GM12878 (cell line): ENCODE measurements at regions not wholly inside any gene's neighbourhood (a gene's known extent, or its start where the extent isn't known, plus 50 kb on each side); places are given as distances from the start of the nearest gene placed in this dataset.

Experiments
- CEBPB ChIP-seq, 2 experiments: fragments of 150-350 bp in 1 of 2; IDR thresholded peaks; 2 replicates each; pipeline ENCODE4 v1.6.1; 2012 to 2014; ENCODE audit warnings: low read depth in 2 of 2, low read length in 2 of 2, borderline replicate concordance in 1 of 2, inconsistent platforms in 1 of 2
- GABPA ChIP-seq: IDR thresholded peaks from 2 replicates; pipeline ENCODE4 v1.6.1; 2014; ENCODE audit warnings: antibody characterized with exemption, low read depth, mild to moderate bottlenecking, inconsistent platforms
- MTA3 ChIP-seq: IDR thresholded peaks from 2 replicates; pipeline ENCODE4 v1.6.1; 2012; ENCODE audit warnings: low read length, inconsistent platforms, borderline replicate concordance
- POLR2A ChIP-seq: IDR thresholded peaks from 2 replicates; pipeline ENCODE4 v1.6.1; 2011; ENCODE audit warnings: low read depth, mild to moderate bottlenecking, low read length
- POLR2AphosphoS5 ChIP-seq: IDR thresholded peaks from 2 replicates; pipeline ENCODE4 v1.6.1; 2011; ENCODE audit warnings: mild to moderate bottlenecking, low read length, inconsistent platforms
- RCOR1 ChIP-seq: conservative IDR thresholded peaks from 2 replicates; pipeline ENCODE4 v1.6.1; 2012; ENCODE audit warnings: low read depth, low read length, improper control_type of control experiment
- TF ChIP-seq, protein P1 (sequence below), 3 experiments: IDR thresholded peaks in 2 of 3; conservative IDR thresholded peaks in 1 of 3; 2 replicates each; pipeline ENCODE4 v1.5.1; 2011; ENCODE audit warnings: low read depth in 3 of 3, low read length in 3 of 3, mild to moderate bottlenecking in 3 of 3, control low read depth in 2 of 3, moderate library complexity in 2 of 3, inconsistent platforms in 1 of 3, mixed read lengths in 1 of 3; ENCODE audit not compliant: control insufficient read depth in 2 of 3, insufficient read depth in 1 of 3; ENCODE audit errors: extremely low read depth in 1 of 3
- TF ChIP-seq, protein P2 (sequence below): IDR thresholded peaks from 2 replicates; pipeline ENCODE4 v1.6.1; 2012; ENCODE audit warnings: low read depth, low read length, improper control_type of control experiment

DNA sequence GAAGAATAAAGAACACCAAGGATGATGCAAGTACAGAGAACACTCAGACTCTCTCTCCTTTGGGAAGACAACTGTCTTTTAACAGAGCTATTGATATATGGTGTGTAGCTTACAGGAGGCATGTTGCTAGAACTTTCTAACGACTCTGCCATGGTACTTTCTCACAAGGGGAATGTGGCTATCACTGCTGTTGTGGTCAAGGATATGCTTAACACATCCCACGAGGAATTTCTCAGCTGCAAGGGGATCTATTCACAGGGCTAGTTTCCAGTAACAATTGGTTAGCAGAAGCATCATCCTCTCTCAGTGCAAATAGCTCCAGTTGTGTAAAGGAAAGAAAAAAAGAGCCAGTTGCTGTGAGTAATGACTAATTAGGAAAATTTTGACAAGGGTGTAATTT is 826.0 kb downstream of the SORCS1 start:
- TF ChIP-seq MTA3 (no peak), RCOR1 (no peak), POLR2AphosphoS5 (no peak), POLR2A (no peak), CEBPB (IDR thresholded peaks at IDR 0.05; ENCODE audit: borderline replicate concordance in 1 of 2, low read depth in 2 of 2, low read length in 2 of 2) (no peak), GABPA (no peak)
- TF ChIP-seq, protein P1, sequence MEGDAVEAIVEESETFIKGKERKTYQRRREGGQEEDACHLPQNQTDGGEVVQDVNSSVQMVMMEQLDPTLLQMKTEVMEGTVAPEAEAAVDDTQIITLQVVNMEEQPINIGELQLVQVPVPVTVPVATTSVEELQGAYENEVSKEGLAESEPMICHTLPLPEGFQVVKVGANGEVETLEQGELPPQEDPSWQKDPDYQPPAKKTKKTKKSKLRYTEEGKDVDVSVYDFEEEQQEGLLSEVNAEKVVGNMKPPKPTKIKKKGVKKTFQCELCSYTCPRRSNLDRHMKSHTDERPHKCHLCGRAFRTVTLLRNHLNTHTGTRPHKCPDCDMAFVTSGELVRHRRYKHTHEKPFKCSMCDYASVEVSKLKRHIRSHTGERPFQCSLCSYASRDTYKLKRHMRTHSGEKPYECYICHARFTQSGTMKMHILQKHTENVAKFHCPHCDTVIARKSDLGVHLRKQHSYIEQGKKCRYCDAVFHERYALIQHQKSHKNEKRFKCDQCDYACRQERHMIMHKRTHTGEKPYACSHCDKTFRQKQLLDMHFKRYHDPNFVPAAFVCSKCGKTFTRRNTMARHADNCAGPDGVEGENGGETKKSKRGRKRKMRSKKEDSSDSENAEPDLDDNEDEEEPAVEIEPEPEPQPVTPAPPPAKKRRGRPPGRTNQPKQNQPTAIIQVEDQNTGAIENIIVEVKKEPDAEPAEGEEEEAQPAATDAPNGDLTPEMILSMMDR (IDR thresholded peaks at IDR 0.05 in 2 of 3, conservative IDR thresholded peaks at IDR 0.05 in 1 of 3; ENCODE audit: control insufficient read depth in 2 of 3, extremely low read depth in 1 of 3, insufficient read depth in 1 of 3, low read depth in 3 of 3, low read length in 3 of 3): no peak
- TF ChIP-seq, protein P2, sequence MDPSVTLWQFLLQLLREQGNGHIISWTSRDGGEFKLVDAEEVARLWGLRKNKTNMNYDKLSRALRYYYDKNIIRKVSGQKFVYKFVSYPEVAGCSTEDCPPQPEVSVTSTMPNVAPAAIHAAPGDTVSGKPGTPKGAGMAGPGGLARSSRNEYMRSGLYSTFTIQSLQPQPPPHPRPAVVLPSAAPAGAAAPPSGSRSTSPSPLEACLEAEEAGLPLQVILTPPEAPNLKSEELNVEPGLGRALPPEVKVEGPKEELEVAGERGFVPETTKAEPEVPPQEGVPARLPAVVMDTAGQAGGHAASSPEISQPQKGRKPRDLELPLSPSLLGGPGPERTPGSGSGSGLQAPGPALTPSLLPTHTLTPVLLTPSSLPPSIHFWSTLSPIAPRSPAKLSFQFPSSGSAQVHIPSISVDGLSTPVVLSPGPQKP: no peak
